ENCODE measurements at regions not wholly inside any gene's neighbourhood (a gene's known extent, or its start where the extent isn't known, plus 50 kb on each side); places are given as distances from the start of the nearest gene placed in this dataset.

DNA sequence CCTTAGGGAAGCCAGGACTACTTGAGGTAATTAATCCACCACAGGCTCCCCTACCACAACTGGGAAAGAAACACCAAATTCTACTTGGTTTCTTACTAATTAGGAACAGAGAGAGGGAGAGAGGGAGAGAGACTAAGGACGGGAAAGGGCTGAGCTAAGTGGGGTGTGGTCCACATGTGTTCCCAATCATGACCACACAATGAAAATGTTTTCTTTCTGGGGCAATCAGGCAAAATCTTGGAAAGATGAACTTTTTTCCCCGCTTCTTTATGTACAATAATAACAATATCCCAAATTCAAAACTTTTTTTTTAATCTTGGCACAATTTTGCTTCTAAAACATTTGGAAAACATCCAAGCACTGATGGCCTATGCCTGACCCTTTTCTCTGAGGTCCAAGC lies 734.4 kb downstream of the MAFB start:
- no peak for DNase-seq

DNA sequence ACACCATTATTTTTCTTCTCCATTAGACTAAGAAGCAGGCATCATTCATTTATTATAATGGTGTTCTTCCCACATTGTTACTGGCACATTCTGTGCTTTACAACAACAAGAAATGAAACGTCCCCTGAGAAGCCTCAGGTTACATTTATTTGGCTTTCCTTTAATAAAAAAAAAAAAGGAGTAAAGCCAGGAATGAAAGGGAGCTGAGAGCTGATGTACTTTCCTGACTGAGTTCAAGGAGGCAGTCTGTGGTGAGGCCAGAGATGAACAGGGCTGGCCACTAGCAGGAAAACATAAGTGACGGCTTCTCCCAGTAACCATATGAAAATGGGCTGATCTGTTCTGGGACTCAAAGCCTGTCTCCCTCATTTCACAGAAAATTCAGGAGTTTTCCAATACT lies 742.1 kb downstream of the MAFB start:
- DNase-seq = no peak

DNA sequence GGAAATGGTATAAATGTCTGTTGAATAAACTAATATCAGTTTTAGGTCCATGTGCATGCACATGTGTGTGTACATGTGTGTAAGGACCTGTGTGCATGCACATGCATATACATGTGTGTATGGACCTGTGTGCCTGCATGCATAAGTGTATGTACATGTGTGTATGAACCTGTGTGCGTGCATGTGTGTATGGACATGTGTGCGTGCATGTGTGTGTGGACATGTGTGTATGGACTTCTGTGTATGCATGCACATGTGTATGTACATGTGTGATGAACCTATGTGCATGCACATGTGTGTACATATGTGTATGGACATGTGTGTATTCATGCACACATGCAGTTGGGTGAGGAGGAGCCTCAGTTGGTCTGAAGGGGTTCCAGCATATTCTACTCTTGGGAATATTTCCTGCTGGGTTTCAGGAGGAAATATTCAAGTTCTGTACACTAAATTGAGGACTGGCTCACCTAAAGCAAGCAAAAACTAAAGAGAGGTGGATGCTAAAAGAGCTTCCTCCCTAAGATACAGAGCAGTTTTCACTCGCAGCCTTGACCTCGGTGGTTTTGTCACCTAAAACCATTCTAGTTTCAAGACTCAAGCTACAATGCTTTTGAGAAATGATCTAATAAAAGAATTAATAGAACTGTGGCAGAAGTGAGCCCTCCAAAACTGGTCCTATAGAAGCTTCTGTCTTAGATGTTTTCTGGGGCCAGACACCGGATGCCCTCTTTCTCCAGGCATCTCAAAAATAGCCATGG lies 742.8 kb downstream of the MAFB start:
- no peak for DNase-seq

DNA sequence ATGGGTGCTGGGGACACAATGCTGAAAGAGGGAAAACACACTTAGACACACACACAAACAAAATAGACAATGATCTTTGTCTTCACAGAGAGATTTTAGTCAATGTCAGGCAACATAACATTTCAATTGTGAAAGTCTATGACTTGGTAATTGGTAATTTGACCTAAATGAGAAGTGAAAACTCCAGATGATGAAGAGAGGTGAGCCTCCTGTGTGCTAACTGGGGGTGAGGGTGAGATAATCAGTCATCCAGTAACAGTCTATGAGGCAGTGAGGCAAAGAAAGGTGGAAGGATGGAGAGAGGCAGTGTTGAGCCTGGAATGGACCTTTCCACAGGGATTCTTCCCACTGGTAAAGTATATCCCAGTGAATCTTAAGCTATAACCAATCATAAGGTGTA lies 744.2 kb downstream of the MAFB start:
- DNase-seq = no peak

DNA sequence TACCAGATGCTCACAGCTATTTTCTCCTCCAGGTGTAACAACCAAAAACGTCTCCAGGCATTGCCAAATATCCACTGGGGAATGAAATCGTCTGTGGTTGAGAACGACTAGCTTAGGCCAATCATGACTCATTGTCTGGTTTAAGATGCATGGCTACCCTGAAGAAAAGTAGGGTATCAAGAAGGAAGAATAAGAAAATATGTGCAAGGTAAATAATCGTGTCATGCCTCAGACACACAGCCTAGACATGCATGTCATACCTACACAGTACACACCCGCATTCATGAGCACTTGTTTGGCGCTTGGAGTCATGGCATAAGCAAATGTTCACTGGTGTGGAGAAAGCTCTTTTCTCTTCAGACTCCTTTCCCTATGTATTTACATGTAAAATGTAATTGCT lies 745.7 kb downstream of the MAFB start:
- DNase-seq = no peak

DNA sequence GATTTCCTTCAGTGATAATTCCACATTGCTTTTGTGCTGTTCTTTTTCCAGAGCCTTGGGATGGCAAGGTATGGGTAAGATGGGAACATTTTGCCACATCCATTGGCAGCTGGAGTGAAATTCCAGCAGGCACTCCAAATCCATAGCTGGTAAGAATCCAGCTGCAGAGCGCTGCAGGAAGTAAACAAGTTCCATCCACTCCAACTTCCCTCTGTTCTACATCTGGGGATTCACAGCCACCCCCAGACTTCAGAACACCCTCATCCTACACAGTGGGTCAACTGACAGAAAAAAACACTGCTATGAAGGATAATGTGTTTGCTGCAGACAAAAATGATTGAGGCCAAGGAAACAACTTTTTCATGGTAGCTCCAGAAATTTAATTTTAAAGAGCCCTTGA lies 747.8 kb downstream of the MAFB start:
- DNase-seq = no peak

DNA sequence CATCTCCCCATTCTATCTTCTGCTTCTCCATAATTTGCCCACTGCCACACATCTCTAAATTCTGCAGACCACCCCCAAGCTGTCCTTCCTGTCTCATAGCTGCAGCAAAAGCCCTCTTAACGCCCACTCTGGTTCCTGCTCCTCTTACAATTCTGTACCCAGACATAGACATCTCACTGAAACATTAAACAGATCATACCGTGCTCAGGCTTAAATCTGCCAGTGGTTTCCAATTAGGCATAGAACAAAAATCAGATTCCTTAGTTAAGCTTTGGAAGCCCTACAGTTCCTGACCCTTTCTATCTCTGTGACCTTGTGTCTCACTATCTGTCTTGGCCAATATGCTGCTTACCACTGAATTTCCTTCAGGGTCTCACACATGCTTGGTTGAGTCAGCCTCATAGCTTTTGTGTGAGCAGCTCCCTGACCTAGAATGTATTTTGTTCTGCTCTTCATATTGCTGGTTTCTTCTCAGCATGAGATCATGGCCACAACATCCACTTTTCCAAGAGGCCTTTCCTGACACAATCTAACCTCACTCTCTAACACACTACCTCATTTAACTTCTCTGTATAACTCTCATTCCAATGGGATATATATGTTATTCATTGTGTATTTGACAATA lies 749.7 kb downstream of the MAFB start:
- no peak for DNase-seq

DNA sequence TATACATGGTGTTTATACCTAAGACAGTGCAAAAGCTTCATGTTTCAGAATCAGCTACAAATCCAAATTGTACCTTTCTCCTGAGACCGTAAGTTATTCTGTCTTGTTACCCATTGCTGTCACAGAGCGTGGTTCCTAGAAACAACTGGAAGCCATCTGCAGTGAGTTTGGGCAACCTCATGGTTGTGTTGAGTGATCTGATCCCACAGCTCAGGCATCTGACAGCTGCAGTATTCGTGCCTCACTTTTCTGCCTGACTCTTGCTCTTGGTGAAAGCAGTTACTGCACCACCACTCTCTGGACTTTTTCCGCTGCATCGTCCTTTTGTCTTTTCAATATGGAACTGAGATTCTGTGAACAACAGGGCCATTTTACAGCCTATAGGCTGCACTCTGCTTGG lies 752.6 kb downstream of the MAFB start:
- no peak for DNase-seq

DNA sequence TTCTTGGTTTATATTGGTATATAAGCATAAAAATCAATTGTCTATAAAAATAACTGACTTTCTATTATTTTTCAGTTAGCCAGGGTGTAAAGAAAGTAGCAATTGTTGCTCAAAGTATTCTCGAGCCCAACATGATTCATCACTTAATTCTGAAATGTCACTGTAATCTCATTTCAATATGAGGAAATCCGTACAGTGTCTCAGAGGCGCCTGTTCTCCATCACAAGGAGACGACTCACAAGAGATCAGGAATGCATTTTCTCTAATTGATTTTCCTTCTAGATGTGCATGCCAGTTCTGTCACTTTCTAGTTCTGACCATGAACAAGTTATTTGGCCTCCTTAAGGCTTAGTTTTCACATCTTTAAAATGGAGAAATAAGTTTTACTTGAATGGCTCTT lies 753.1 kb downstream of the MAFB start:
- DNase-seq = no peak

DNA sequence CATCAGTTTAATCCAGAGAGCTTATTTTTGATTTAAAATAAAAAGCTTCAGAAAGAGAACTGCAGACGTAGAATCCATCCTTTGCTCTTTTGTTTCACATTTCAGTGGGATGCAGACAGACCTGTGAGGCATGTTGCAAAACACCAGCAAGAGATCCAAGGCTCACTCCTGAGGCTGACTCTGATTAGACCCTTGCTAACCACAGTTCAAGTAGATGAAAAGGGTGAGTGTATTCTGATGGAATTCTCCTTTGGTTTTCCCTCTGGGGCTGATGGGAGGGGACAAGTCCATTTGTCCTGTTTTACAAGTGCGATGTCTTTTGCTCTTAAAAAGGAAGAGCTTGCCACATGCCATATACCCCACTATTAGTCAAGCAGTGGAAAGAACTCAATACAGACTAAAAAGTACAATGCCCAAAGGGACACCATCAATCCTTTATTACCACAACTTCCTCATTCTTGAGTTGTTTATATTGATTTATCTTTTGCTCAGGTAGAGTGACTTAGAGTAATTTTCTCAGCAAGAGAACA lies 772.7 kb downstream of the MAFB start:
- DNase-seq = no peak

DNA sequence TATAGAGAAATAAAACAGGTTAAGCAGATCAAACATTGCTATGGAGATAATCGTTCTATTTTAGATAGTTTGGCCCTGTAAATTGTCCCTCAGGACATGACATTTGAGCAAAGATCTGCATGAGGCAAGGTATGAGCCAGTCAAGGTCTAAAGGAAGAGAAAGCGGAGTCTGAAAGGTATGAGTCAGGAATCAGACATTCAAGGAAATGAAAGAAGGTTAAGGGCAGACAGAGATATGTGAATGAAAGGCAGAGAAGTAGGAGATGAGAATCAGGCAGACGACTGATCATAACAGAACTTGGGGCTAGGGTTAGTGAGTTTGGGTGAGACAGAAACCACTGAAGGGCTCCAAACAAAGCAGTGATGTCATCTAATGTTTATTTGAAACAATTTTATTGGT lies 775.8 kb downstream of the MAFB start:
- DNase-seq = no peak

DNA sequence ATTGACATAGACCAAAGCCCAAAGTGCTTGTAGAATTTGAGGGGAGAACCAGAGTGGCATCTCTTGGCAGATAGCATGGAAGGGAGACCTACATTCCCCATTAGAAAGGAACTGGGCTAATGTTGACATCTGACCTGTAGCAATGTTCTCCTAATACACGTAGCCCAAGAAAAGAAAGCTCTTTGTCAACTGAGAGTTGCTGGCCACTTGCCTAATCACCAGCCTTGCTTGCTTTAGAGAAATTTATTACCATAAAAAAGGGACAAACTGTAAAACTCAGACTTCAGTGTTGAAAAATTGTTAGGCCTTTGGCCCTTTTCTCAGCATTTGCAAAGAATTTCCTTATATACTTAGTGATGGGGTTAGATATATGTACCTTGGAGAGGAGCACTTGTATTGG lies 777.5 kb downstream of the MAFB start:
- DNase-seq = no peak

DNA sequence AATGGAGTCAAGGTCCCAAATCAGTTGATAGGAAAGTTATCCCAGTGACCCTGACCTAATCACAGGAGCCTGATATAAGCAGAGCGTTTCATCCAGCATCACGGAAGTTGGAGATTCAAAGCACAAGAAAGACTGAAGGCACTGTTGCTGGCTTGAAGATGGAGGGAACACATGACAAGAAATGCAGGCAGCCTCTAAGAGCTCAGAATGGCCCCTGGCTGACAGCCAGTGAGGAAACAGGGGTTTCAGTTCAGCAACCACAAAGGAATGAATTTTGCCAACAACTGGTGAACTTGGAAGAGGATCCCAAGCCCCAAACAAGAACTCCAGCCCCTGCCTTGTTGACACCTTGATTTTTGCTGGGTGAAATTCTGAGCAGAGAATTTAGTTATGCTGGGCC lies 778.5 kb downstream of the MAFB start:
- DNase-seq = no peak

DNA sequence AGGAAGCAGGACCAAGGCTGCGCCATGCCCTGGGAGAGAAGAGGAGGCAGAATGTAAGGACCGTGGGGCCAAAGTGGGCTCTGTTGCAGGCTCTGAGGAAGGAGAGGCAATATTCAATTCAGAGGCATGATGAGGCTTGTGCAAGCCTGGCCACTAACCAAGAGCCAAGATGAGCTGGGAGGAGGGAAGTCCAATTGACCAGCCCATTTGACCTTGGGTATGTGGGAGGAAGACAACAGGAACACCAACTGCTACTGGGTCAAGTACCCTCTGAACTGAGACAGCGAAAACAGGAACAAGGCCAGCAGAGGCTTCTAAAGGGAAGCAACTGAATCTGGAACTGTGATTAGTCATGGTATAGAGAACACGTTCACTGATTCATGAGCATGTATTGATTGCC lies 779.6 kb downstream of the MAFB start:
- DNase-seq = no peak

DNA sequence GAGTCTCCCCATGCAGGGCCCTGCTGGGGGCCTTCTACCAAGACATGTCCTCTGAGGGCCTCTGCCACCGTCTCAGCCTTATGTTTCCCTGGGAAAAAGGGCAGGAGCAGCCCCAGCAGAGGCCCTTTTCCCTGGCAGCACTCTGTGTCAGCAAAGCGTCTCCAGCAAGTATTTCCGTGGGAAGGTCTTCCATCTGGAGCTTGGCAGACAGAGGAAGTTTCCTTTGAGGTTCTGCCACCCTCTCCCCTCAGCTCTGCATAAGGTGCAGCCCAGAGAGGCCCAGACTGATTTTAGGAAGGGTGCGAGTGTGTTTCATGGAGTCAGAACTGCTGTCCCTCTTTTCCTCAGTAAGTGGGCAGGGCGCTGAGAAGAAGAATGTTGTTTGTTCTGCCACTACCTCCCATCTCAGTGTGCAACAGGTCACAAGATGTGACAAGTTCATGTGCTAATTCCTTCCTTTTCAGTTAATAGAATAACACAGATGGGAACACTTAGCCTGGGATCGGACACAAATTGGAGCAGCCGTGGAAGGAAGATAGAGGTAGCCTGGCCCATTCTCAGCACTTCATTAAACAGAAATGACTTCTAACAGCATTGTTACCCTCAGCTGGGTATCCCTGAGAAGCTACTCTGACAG lies 784.4 kb downstream of the MAFB start:
- no peak for DNase-seq

DNA sequence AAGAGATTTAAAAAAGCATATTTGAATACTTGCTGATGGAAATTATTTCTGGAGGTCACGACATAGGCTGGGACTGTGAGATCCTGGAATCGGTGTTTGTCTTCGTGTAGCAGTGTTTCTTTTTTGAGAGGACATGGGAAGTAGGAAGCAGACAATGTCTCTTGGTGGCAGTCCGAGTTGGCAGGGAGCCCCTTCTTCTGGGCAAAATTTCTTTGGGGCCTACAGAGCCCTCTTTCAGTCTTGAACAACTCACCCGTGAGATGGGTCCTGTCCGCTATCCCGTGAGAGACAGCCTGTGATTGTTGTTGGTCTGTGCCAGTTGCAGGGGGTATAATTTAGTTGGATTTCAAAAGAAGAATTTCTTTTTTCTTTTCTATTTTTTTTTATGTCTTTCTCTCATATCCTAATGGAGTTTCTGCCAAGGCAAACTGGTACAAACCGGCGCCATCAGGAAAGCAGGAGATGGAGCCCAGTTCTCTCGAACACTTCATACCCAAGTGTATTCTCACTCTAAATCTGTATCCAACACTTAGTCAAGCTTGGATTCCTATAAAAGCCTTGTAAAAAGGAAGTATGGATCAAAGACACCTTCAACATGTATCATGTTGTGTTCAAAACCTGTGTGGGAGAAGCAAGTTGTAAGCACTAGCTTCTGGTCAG lies 785.1 kb downstream of the MAFB start:
- no peak for DNase-seq

DNA sequence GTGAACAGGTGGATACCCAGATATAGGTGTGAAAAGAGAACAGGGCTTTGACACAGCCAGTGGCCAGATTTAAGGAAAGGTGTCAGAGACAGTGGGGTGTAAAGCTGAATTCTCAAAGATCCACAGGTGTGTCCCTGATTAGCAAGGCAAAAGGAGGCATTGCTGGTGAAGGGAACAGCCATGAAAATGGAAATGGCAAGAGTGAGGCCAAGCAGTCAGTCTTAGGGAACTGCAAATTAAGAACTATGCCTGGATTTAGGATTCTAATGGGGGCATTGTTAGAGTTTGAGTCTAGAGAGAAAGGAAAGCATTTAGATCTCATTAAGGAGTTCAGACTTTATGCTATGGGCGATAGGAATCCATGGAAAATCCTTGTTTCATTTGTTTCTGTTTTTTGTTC lies 789.2 kb downstream of the MAFB start:
- no peak for DNase-seq

DNA sequence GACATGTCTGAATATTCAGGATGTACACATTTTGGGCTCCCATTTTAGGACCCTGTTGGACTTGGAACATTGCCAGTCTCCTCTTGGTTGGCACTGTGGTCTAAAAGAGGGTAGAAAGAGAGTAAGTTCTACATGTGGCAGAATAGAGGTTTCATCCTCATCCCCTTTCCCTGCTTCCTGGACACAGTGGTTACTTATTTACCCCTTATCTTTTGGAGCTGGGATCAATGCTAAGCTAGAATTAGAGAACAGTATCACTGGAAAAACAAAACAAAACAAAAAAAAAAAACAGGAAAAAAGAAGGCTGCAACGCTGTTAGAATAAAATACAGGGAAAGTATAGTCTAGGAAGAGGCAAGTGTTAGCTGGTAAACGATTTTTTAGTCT lies 790.6 kb downstream of the MAFB start:
- DNase-seq = no peak

DNA sequence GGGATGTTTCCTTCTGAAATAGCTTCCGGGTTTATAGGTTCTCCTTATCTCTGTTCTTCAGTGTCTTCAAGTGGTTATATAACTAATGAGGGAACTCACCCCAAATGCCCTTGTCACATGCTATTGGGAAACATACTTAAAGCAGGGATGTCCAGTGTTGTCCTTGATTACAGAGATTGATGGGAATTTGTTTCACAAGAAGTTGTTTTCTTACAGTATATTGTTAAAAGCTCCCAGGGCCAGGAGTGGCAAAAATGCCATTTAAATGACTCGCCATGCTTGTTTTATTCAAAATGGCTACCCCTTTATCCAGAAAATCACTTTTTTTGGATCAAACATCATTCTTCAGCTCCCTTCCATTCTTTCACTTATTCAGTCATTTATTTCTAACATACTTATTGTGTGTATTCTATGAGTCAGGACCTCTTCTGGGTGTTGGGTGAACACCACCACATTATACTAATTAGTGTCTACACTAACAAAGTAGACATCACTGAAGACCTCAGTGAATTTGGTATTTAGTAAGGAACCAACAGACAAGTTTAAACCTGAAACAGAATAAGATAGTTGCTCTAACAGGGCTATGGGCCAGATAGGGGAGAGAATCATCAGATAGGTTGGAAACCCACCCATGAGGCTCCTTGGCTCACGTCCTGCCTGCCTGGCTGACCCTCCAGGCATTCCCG lies 791.1 kb downstream of the MAFB start:
- no peak for DNase-seq

DNA sequence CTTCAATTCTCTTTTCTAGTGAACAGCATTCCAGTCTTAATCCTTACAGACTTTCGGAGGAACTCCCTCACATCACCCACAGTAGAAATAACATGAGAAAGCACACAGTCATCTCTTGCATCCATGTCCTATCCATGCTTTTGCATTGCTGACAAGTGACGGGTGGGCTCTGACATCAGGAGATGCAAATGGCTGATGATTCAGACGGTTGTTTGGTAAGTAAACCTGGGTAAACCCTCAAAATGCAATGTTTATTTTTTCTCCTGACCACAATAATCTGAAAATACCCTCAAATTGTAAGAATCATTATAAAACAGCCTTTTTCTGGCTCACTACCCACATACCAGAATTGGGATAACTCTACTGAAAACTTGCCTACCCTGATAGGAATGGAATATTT lies 792.0 kb downstream of the MAFB start:
- DNase-seq = no peak

DNA sequence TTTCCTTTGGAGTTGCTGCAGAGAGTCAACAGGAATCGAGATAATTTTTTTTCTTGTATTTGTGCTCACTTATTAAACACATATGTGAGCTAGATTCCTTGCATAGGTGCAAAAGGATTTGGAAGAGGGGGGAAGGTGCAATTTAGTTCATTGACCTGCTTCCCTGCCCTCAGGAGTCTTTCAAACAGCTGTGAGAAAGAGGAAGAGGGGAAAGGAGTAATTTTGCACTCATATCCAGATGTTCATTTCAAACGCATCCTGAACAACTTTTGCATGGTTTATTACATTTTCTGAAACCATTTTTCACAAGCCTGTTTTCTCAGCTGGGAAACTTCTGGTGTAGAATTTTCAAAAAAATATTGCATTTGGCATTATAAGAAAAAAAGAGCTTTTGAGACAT lies 795.0 kb downstream of the MAFB start:
- DNase-seq = no peak

DNA sequence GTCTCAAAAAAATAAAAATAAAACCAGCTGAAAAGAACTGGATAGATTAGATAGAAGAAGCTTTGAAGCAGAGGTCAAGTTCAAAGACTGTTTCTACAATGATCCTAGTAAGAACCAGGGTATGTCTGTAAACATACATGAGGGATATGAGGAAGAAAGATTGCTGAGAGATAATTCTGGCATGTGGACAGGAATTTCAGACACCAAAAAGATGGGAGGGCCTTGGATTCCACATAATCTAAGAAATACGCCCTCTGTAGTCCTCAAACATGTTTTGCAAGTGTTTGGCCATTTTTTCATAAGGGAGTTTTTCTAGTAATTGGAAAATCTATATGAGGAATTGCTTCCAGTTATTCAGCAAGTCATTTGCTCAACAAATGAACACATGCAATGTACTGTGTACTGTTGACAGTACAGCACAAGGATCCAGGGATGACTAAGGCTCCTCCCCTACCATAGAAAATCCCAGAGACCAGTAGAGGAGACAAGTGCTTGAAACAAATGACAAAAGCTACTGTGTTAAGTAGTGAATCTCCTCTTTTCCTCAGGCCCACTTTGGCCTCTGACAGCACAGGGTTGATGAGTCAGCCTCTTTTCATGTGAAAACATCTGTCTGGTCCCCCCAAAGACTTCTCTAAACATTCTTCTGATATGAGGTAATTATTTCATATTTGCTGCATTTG lies 795.9 kb downstream of the MAFB start:
- no peak for DNase-seq

DNA sequence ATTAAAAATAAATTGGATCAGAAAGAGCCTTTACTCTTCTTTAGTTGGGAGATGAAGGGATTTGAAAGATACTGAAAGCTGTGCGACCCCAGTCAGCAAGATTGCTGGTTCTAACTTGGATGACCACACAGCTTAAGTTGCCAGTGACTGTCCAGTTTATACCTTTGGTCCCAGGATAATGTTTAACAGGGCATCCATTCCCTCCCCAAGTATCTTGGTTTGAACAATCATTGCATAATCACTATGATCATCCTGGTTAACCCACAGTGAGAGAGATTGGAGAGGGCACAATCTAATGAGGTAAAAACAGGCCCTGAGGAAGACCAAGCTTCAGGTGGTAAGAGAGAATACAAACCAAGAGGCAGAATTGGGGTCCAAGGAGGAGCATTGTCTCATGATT lies 798.3 kb downstream of the MAFB start:
- no peak for DNase-seq
